HG02943 (cell line): ENCODE measurements at regions not wholly inside any gene's neighbourhood (a gene's known extent, or its start where the extent isn't known, plus 50 kb on each side); places are given as distances from the start of the nearest gene placed in this dataset.
"Not testable (repeated sequence)": the region's sequence is repeated elsewhere in the genome, so short reads cannot be mapped to it uniquely, and the experiment has no call there.

Experiments used
- ATAC-seq: cut with Tn5 transposase; IDR thresholded peaks from one replicate; pipeline ENCODE4 v1.9.1; 2021; ENCODE audit warnings: mild to moderate bottlenecking, low read depth, moderate library complexity; ENCODE audit not compliant: unreplicated experiment

DNA sequence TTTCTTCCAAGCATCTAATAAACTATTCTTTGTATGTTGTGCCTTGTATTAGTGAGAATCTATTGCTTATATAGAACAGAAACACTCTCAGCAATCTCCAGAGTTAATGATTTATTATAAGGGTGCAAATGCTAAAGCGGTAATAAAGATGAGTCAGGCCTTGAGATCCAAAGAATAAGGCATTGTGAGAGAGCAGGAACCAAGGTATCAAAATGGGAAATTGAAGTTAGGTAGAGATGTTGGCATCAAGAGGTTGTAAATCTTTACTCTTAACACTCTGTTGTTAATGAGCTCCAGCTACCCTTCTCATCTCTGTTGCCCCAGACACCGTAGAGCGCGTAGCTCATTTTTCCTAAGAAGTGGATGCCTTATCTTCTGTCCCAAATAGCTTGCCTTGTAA is 375.2 kb downstream of the ARL4A start:
- ATAC-seq, result no peak

DNA sequence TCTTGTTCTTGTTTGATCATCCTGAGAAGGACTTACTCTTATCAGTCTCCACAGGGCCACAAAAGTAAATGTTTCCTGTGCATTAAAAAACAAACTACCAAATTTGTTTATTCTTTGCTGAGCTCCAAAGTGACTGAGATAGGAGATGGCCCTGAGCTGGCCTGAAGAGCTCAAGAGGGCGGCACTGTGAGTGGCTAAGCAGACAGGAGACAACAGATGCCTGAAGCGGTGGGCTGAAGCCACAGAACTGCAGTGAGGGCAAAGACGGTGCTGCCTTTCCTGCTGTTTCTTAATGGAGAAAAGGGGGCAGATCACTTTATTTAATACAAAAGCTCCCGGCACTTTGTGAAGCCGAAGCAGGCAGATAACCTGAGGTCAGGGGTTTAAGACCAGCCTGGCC is 379.6 kb downstream of the ARL4A start:
- no peak for ATAC-seq

DNA sequence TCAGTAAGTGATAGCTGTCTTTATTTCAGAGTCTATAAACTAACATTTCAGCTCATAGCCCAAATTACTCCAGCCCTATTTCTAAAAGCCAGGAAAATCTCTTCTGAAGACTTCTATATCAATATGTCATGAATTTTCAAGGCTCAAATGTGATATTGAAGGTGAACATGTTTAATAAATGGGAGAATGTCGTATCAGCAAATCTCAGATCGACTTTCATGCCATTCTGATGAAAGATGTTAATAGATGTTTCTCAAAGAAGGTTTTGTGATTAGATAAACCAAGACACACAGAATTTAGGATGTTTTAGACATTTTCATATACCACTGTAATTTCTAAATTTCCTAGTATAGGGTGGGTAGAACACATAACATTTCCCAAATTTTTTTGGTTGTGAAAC is 380.6 kb downstream of the ARL4A start:
- ATAC-seq, result no peak

DNA sequence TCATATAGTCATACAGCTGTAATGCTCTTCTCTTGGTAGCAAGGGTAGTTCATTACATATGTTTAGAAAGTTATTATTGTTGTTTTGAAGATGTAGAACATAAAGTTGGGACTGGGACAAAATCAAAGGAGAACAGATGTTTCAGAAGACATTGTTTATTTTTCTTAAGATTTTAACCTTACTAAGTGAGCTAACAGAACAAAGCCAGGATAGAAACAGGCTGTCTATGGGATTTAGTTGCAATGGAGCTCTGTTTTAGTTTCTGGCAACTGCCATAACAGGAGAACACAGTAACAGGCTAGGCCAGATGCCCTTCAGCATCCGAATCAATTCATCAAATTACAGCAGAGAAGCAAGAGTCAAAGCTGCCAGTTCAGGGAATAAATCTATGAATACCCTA is 382.4 kb downstream of the ARL4A start:
- no peak for ATAC-seq

DNA sequence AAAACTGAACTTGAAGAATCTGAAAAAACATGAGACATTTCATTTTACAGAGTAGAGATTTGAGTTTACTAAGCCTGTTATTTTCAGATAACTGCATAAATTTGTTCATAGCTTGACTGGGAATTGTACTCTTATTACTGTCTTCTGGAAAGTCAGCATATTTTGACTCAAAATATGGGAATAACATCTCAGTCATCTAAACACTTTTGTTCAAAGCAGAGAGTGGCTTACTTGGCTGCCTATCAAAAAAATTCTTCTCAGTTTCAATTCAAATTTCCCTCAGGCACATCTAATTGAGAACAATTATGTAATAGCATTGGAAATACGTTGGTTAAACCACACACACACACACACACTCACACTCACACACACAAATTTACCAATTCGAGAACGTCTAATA is 384.6 kb downstream of the ARL4A start:
- ATAC-seq, result no peak

DNA sequence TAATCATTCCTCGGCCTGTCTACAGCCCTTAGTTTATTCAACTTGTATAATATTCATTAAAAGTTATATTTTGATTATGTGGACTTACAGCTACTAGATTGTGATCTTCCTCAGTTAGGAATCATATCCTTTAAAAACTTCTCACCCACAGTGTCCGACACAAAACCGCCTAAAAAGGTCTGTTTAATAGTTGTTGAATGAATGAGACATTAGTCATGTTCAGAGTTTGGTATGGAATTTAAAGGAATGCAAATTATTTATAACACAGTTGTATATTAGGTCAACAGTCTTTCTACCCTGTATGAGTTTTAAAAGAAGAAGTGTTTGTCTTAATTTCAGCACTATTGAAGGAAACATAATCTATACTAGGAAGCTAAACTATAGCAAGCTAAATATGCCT is 390.0 kb downstream of the ARL4A start:
- no peak for ATAC-seq

DNA sequence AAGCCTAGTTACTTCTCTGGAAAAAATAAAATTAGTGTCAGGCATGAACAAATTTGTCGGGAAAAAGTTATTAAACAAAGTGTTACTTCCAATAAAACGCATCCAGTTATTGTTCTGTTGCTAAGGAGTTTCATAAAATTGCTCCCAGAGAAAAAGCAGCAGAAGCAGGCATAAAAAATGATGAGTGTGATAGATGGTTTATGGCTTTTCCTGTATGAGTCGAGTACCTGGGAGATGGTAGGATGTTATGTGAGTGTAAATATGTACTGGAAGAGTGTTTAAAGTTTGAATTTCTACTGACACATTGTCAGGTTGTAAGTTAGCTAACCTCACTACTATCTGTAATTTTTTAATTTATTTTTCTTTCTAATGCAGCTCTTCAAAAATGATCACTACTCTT is 390.7 kb downstream of the ARL4A start:
- ATAC-seq, result no peak

DNA sequence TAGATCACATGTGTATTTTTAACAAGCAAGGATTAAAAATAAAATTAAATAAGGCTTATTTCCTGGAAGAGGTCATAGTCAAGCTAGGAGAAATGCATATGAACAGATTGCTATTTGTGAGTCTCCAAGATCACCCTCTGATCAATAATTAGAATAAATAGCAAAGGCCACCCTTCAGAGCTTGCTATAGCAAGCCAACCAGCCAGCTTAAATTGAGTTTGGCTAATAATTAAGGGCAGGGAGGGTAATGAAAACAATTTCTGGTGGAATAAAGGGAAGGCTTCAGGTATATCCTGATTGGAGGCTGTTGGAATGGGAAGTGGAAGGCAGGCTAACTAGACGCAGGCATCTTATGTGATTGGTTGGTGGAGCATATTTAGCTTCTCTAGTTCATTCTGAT is 403.5 kb downstream of the ARL4A start:
- no peak for ATAC-seq

DNA sequence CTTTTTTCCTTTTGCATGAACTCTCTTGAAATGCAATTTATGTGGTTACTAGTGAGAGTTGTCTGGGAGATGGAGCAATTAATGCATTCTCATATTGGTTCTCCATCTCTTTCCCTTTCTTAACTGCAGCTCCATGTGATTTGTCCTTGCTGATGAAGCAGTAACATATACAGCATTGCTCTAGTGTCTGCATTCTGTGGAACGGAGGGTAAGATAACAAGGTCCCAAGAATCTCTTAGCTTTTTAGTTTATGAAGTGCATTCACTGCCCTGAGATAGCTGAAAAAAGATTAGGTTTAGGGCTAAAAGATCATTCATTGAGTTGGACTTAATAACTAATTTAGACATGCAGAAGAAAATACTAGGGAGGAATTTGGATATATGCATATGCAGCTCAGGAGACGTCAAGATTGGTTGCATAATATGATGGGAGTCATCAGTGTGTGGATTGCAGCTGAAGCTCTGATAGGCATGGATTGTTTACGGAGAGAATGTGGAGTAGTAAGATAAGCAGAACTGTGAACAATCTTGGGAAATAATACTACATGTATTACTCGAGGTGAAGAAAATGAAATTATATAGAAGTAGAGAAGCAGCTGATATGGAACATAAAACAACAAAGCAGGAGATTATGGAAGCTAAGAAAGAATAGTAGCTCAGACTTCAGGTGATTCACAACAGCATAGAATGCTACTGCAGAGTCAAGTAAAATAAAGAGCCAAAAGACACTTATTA is 404.7 kb downstream of the ARL4A start:
- no peak for ATAC-seq

DNA sequence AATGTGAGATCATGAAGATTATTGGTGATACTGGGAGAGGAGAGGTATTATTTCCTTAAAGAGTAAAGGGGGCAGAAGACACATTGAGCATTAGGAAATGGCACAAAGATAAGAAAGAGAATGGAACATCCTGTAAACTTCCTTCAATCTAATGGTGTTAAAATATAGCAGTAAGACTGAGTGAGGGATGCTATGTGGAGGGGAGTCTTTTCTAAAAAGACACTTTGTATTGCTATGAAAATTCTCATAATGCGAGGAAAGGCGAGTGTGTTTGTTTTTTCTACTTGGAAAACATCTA is 405.2 kb downstream of the ARL4A start:
- ATAC-seq, result no peak

DNA sequence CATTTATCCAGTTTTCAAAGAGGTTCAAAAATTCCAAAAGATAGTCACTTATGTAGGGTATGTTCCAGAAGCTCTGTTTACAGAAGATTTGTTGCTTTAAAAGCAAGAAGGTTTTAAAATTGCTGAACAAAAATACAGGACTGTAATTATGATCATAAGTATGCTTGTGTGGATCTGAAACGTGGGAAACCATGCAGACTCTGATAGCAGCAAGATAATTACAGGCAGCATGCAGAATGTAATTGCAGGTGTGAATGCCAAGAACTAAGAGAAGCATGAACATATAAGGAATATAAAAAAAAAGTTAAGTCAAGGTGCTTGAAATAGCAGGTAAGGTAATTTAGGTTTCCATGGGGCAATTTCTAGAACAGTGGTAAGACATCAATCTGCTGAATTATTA is 405.7 kb downstream of the ARL4A start:
- no peak for ATAC-seq

DNA sequence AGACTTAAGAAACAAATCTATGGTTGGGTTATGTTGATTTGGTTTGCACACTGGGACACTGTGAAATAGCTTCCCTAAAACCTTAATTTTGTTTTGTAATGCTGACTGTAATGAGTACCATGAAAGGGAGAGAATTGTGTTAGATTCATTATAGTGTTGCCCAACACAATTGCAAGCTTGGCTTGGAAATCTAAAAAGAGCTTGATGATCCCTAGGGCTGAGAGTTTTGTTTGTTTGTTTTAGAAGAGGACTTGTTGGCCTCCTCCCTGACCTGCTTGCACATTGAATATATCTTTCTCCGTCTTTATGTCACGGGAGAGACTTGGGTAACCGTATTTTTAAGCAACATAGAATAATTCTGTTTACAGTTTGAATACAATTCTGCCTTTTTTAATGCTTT is 410.1 kb downstream of the ARL4A start:
- ATAC-seq, result no peak

DNA sequence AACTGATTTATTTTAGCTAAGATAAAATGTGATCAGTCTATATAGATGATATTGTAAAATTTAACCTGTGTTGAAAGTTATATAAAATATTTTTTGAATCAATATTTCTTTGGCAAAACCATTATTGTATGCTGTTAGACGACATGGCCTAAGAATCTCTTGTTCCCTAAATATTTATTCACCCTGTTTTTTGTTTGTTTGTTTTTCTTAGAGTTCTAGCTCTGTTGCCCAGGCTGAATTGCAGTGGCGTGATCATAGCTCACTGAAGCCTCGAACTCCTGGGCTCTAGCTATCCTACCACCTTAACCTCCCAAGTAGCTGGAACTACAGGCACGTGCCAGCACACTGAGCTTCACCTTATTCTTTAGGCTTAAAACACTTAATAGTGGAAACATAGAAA is 410.7 kb downstream of the ARL4A start:
- ATAC-seq, result no peak

DNA sequence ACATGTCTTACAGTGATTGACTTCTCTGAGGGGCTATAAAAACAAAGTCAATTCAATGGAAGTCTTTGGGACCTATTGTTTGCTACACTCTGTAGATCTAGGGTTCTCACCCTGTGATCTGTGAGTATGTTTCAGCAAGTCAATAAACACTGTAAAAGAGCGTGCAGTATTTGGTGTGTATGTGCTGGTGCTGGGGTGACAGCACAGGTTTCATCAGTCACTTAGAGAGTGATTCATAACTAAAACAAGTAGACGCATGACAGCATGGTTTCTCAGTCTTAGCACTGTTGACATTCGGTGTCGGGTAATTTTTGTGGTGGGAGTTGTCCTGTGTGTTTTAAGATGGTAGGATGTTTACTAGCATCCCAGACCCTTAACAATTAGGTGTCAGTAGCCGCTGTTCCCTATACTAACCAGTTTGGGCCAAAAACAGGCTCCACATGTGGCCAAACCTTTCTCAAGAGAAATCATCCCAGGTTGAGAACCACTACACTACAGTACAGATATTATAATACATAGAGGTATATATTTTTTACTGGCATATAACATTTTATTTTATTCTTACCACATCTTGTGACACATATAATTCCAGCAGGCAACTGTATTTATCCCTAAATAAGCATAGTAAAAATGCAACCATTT is 411.8 kb downstream of the ARL4A start:
- no peak for ATAC-seq

DNA sequence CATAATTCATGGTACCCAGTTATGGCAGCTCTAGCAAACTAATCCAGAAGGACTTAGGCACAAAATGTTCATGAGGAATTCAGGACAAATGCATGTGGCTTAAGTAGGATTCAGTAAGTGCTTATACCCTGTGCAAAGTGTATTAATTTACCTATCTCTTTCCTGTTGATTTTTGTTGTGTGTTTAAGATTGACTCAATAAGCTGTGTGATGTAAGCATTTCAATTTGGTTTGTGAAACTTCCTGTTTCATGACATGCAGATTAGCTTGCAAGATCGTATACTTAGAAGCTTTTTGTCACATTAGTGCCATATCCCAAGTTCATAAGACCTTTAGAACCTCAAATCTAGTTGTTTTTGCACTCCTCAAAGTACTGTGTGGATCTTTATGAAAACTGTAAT is 416.7 kb downstream of the ARL4A start:
- ATAC-seq, result no peak

DNA sequence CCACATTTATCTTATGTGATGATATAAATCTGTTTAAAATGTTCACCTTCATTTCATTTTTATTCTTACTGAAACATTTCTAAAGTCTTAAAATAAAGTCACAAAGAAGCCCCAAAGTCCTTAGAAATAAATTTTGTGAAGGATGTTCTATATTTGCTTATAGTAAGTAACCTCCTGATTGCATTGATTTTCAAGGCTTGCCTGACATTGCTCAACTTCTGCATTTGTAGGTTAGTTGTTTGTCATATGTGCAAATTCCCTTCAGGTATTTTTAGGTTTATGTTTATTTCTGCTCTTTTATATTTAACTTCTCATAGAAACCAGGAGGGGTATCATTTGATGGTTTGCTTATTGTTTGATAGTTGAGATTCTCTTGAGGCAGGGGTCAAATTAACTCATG is 417.8 kb downstream of the ARL4A start:
- ATAC-seq, result no peak

DNA sequence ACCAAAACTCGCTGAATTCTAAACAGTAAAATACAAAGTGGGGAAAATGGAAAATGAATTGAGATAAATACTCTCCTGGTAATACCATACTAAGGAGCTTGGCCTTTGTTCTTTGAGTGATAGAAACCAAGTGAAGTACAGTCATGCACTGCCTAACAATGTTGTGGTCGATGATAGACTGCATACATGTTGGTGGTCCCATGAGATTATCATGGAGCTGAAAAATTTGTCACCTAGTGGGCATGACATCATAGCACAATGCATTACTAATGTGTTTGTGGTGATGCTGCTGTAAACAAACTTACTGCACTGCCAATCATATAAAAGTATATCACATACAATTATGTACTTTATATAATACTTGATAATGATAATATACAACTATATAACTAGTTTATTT is 419.1 kb downstream of the ARL4A start:
- ATAC-seq, result no peak

DNA sequence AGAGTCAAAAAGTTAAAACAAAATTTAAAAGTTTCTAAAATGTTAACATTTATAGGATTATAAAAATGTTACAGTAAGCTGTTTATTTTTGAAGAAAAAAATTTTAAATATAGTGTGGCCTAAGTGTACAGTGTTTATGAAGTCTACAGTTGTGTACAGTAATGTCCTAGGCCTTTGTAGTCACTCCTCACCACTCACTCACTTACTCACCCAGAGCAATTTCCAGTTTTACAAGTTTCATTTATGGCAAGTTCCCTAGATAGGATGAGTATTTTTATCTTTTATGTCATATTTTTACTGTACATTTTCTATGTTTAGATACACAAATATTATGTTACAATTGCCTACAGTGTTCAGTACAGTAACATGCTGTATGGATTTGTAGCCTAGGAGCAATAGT is 419.9 kb downstream of the ARL4A start:
- ATAC-seq, result no peak

DNA sequence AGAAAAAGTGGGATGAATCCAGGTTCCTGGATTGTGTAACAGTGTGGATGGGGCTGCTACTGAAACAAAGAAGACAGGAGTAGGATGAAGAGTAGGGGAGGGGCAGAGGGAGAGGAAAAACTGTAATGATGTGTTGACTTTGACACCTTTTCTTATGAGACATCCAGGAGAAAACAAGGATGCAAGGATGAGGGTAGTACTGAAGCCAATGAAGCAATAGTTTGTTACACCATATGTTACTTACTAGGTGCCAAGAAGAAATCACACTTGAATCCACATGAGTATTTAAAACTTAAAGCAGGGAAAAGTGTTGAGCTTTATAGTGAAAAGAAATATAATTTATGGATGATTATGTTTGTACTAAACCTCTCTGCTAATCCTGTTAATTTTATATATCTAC is 420.6 kb downstream of the ARL4A start:
- ATAC-seq, result no peak

DNA sequence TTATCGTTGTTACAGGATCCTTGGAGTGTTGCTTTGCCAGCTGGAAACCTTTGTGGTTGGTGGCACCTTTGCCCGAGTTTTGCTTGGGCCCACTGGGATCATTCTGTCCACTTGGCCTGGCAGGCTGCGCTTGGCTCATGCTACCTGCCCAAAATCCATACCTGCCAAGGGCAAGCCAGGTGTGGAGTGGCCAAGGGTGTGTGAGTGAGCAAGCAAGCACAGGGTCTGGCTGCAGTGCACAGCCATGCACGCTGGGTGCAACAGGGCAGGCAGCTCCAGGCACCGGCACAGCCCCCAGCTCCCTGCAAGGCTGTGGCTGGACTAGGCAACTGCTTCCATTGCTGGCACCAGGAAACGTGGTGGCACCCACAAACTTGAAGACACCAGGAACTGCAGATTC is 421.8 kb downstream of the ARL4A start:
- ATAC-seq, result no peak

DNA sequence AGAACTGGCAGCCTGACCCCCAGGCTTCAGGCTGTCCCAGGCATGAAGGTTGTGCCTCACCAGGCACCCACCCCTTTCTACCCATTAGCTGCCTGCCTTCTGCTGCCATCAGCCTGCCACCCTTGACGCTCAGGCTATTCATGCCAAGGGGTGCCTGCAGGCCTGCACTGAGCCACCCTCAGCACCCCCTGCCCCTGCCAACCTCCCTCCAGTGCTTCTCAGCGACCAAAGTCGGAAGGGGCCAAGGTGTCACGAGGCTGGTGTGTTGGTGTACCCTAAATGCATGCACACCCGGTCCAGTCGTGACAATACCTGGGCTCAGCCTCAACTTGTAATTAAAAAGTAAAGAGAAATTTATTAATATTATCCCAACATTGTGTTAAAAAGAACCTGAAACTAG is 422.7 kb downstream of the ARL4A start:
- ATAC-seq, result no peak

DNA sequence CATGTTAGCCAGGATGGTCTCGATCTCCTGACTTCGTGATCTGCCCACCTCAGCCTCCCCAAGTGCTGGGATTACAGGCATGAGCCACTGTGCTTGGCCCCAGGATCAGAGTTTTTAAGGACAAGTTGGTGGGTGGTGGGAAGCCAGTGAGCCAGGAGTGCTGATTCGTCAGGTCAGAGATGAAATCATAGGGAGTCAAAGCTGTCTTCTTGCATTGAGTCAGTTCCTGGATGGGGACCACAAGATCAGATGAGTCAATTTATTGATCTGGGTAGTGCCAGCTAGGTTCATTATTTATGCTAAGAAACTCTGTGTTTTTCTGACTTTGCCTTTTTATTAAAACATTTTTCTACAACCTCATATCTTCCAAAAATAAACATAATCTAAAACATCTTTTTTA is 423.8 kb downstream of the ARL4A start:
- ATAC-seq, result no peak

DNA sequence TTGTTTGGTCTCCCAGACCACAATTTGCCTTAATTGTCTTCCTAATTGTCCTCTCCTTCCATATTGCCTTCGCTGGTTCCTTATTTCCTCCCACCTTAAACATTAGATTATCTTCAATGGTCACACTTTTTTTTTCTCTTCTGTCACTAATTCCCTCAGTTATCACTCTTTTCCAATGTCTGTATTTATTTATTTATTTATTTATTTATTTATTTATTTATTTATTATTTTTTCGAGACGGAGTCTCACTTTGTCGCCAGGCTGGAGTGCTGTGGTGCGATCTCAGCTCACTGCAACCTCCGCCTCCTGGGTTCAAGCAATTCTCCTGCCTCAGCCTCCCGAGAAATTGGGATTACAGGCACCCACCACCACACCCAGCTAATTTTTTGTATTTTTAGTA is 426.8 kb downstream of the ARL4A start:
- ATAC-seq, result not testable (repeated sequence)
